ENCODE measurements at regions not wholly inside any gene's neighbourhood (a gene's known extent, or its start where the extent isn't known, plus 50 kb on each side); places are given as distances from the start of the nearest gene placed in this dataset.

DNA sequence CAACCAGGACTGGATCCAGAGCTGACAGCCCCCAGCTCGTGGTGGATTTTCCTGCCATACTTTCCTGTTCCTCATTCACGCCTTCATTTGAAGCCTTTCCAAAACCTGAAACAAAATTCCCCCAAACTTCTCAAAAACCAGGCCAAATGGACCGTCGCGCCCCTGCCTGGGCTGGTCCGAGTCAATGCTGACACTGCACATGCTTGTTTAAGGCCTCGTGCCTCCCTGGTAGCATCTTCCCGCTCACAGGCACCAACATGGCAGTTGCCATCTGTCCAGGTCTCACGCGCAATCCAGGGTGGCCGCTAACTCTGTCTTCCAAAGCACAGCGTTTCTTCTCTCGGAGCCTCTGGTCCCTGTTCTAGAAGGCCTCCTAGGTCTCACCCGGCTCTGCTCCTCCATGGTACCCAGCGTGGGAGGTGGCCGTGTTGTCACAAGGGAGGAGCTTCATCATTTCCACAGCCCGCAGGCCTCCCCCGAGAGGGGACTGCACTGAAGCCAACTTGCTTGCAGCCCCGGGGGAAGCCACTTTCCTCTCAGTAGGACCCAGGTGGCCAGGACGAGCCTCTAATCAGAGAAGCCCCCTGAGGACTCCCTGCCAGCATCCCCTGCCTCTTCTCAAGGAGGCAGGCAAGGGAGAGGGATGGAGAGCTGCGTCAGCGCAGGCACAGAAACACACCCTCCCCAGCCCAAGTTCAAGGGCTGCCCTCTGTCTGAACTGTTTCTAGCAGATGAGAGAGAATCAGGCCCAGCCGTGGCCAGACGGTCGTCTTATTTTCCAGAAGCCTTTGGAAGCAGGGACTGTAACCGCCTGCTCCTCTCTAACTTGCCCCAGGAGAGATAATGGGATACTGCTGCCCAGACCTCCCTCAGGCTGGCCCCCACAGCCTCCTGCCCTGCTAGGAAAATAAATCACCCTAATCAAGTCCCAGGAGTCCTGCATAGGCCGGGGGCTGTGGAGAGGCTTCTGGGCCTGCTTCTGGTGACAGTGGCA lies 152.8 kb upstream of the TLE3 start:
- no peaks in the 10 kb centered on the region for H3K36me3 ChIP-seq (ENCODE audit: low read depth)
- H3K9me3 ChIP-seq (ENCODE audit: severe bottlenecking), result no peaks in the 10 kb centered on the region

DNA sequence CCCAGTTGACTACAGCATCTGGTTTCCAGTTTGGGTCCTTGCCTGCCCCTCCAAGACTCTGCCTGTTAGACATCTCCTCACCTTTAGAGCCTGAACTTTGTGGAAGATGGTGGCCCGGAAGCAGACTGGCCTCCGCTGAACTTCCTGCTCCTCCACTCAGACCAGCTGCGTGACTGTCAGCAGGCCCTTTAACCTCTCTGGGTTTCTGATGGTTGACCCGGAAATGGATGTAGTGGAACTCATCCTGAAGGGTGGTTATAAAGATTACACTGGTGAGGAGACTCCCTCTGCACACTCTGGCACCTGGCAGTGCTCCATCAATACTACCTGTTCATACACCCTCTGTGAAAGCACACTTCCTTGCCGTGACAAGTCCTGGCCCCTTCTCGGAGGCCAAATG lies 151.9 kb upstream of the TLE3 start:
- ATAC-seq (ENCODE audit: low read depth), result no peak
- Histone ChIP-seq H3K27me3 (ENCODE audit: insufficient read depth, poor library complexity, severe bottlenecking) (no peaks in the 10 kb centered on the region), H3K4me1 (ENCODE audit: insufficient read depth, poor library complexity, severe bottlenecking) (peaks cover 12% of the 10 kb centered on the region), H3K27ac (ENCODE audit: poor library complexity, severe bottlenecking) (no peak overlapping the region), H3K9me3 (ENCODE audit: severe bottlenecking) (no peaks in the 10 kb centered on the region), H3K4me3 (ENCODE audit: severe bottlenecking) (no peak overlapping the region), H3K36me3 (ENCODE audit: low read depth) (no peaks in the 10 kb centered on the region)
- DNase-seq (ENCODE audit: low spot score), result no peak
- TF ChIP-seq, protein P1, sequence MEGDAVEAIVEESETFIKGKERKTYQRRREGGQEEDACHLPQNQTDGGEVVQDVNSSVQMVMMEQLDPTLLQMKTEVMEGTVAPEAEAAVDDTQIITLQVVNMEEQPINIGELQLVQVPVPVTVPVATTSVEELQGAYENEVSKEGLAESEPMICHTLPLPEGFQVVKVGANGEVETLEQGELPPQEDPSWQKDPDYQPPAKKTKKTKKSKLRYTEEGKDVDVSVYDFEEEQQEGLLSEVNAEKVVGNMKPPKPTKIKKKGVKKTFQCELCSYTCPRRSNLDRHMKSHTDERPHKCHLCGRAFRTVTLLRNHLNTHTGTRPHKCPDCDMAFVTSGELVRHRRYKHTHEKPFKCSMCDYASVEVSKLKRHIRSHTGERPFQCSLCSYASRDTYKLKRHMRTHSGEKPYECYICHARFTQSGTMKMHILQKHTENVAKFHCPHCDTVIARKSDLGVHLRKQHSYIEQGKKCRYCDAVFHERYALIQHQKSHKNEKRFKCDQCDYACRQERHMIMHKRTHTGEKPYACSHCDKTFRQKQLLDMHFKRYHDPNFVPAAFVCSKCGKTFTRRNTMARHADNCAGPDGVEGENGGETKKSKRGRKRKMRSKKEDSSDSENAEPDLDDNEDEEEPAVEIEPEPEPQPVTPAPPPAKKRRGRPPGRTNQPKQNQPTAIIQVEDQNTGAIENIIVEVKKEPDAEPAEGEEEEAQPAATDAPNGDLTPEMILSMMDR (IDR thresholded peaks at IDR 0.05; ENCODE audit: poor library complexity, severe bottlenecking), result no peak

More for the DNA sequence above, 152.8 kb upstream of the TLE3 start:
- TF ChIP-seq, protein P1 (IDR thresholded peaks at IDR 0.05; ENCODE audit: poor library complexity, severe bottlenecking), result no peak
- ATAC-seq (ENCODE audit: low read depth) (no peak), DNase-seq (ENCODE audit: low spot score) (no peak)
- Histone ChIP-seq H3K4me3 (ENCODE audit: severe bottlenecking) (no peak overlapping the region), H3K27ac (ENCODE audit: poor library complexity, severe bottlenecking) (no peak overlapping the region), H3K27me3 (ENCODE audit: insufficient read depth, poor library complexity, severe bottlenecking) (no peaks in the 10 kb centered on the region), H3K4me1 (ENCODE audit: insufficient read depth, poor library complexity, severe bottlenecking) (peaks cover 12% of the 10 kb centered on the region)

DNA sequence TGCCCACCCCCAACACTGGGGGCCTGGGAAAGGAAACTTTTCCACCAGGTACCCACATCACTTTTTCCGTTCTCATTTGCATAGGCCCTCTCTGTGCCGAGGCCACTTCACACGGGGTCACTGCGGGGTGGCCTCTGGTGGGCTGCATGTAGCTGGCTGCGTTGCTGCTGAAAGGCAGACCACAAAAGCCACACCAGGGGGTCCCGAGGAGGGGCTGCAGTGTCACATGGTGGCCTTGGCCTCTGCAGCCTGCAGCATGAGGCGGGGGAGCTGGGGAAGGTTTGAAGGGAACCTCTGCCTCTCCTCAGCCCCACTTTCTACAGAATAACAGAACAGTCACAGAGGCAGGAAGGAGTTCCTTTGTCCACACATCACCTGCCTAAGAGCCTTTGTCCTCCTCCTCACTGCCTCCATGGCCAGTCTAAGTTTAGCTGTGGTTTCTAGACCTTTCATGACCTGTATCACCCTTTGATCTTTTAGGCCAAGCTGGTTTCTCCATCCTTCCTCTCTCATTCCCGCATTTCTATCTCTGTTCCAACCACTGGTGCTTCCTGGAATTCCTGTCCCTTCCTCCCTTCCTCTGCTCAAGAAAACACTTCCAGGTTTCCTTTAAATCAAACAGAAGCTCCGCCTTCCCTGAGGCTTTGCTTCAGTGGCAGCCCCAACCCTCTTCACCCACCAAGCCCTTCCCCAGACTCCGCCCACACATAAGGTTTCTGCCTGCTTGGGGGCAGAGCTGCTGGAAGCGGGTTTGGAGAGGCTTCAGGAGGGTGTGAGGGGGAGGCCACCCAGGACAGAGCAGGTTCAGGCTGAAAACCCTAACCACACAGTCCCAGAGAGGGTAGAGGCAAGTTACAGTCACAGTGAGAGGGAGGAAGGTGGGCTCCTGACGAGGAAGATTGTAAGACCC lies 150.7 kb upstream of the TLE3 start:
- H3K4me3 ChIP-seq (ENCODE audit: severe bottlenecking), result no peak overlapping the region
- no peak for ATAC-seq (ENCODE audit: low read depth)
- peak; percentile 63 for DNase-seq (ENCODE audit: low spot score)
- H3K4me1 ChIP-seq (ENCODE audit: insufficient read depth, poor library complexity, severe bottlenecking), result peaks cover 12% of the 10 kb centered on the region
- TF ChIP-seq, protein P1 (IDR thresholded peaks at IDR 0.05; ENCODE audit: poor library complexity, severe bottlenecking), result no peak
- no peak overlapping the region for H3K27ac ChIP-seq (ENCODE audit: poor library complexity, severe bottlenecking)
- H3K27me3 ChIP-seq (ENCODE audit: insufficient read depth, poor library complexity, severe bottlenecking), result no peaks in the 10 kb centered on the region
- H3K9me3 ChIP-seq (ENCODE audit: severe bottlenecking), result no peaks in the 10 kb centered on the region
- H3K36me3 ChIP-seq (ENCODE audit: low read depth), result no peaks in the 10 kb centered on the region

DNA sequence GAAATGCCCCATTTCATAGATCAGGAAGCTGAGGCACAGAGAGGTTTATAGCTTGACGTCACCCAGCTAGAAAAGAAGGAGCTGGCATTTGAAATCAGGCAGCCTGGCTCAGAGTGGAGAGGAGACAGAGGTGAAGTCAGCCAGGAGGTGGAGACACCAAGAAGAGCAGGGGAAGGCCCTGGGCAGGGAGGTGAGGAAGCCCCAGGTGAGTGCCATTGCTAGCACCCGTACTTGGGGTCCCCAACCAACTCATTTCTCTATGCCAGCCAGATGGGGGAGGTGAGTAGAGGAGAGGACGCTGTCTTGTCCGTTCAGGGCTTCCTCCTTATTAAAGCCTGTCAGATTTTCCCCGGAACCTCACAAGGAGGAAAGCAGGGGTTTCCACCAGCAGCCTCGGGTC lies 149.6 kb upstream of the TLE3 start:
- peaks cover 12% of the 10 kb centered on the region for H3K4me1 ChIP-seq (ENCODE audit: insufficient read depth, poor library complexity, severe bottlenecking)
- no peaks in the 10 kb centered on the region for H3K27me3 ChIP-seq (ENCODE audit: insufficient read depth, poor library complexity, severe bottlenecking)
- no peak overlapping the region for H3K4me3 ChIP-seq (ENCODE audit: severe bottlenecking)
- peak; percentile 43 for DNase-seq (ENCODE audit: low spot score)
- H3K9me3 ChIP-seq (ENCODE audit: severe bottlenecking), result no peaks in the 10 kb centered on the region
- TF ChIP-seq, protein P1 (IDR thresholded peaks at IDR 0.05; ENCODE audit: poor library complexity, severe bottlenecking), result no peak
- H3K36me3 ChIP-seq (ENCODE audit: low read depth), result no peaks in the 10 kb centered on the region
- no peak for ATAC-seq (ENCODE audit: low read depth)
- no peak overlapping the region for H3K27ac ChIP-seq (ENCODE audit: poor library complexity, severe bottlenecking)
